Activated CD8-positive, alpha-beta T cell treated with anti-CD3 and anti-CD28 coated beads for 36 hours (primary cell): ENCODE measurements at regions not wholly inside any gene's neighbourhood (a gene's known extent, or its start where the extent isn't known, plus 50 kb on each side); places are given as distances from the start of the nearest gene placed in this dataset.
"Not testable (repeated sequence)": the region's sequence is repeated elsewhere in the genome, so short reads cannot be mapped to it uniquely, and the experiment has no call there.

Source experiments
- ATAC-seq: fragments of 200-7000 bp; cut with Tn5 transposase; one replicate; pipeline ENCODE4 v1.10.0; 2021; ENCODE audit warnings: mild to moderate bottlenecking, moderate library complexity
- CTCF ChIA-PET: fragments of 350-600 bp; sonication (Branson Sonifier 250); formaldehyde crosslinking; loops from one replicate; lab custom pipeline; 2021; ENCODE audit warnings: antibody characterized with exemption; lab: Charles Lee
- POLR2A ChIA-PET: fragments of 350-600 bp; sonication (Branson Sonifier 250); formaldehyde crosslinking; loops from one replicate; lab custom pipeline; 2021; ENCODE audit warnings: antibody characterized with exemption; lab: Charles Lee
- DNase-seq: peaks from one replicate; pipeline ENCODE4 v3.0.0-alpha.2; 2020
- H3K27ac Mint-ChIP-seq: one replicate; pipeline ENCODE4 v1.8.0; 2021; ENCODE audit warnings: mild to moderate bottlenecking, mixed read lengths
- H3K27me3 Mint-ChIP-seq: one replicate; pipeline ENCODE4 v1.8.0; 2021; ENCODE audit warnings: mixed read lengths
- H3K36me3 Mint-ChIP-seq: one replicate; pipeline ENCODE4 v1.8.0; 2021; ENCODE audit warnings: low read depth, mixed read lengths
- H3K4me1 Mint-ChIP-seq: one replicate; pipeline ENCODE4 v1.8.0; 2021; ENCODE audit warnings: low read depth, mixed read lengths
- H3K4me3 Mint-ChIP-seq: one replicate; pipeline ENCODE4 v1.8.0; 2021; ENCODE audit warnings: mild to moderate bottlenecking, moderate library complexity, mixed read lengths
- H3K9me3 Mint-ChIP-seq: one replicate; pipeline ENCODE4 v1.8.0; 2021; ENCODE audit warnings: mixed read lengths
- CTCF ChIP-seq: fragments of 200-600 bp; IDR thresholded peaks from one replicate; pipeline ENCODE4 v1.8.0; 2022; ENCODE audit warnings: antibody characterized with exemption, mild to moderate bottlenecking
- intact Hi-C: fragments of 100-400 bp; cut with micrococcal nuclease; formaldehyde crosslinking; loops from one replicate; pipeline ENCODE4 v1.10.0; 2022

- Mint-ChIP-seq H3K27ac (no peak overlapping the region), H3K9me3 (peaks cover 1% of the 10 kb centered on the region)
- POLR2A ChIA-PET = interaction anchor here (0.6 kb wide), 1 partner anchor 152 kb away, joined by 3 read pairs; no protein-coding TSS in a partner anchor
Measured at GRCh38 chr13:37288057-37288720, 182.7 kb upstream of the CSNK1A1L start.

GRCh38 chr13:37280231-37280630 is 174.8 kb upstream of the CSNK1A1L start:
- H3K9me3 Mint-ChIP-seq, POLR2A ChIA-PET, H3K4me3 Mint-ChIP-seq, H3K27ac Mint-ChIP-seq, H3K36me3 Mint-ChIP-seq, DNase-seq, CTCF ChIA-PET, intact Hi-C loops, ATAC-seq, H3K27me3 Mint-ChIP-seq, H3K4me1 Mint-ChIP-seq: not testable (repeated sequence)

More at GRCh38 chr13:37288057-37288720, 182.7 kb upstream of the CSNK1A1L start:
- Mint-ChIP-seq H3K27me3 (no peaks in the 10 kb centered on the region), H3K4me1 (no peaks in the 10 kb centered on the region), H3K4me3 (no peak overlapping the region), H3K36me3 (no peaks in the 10 kb centered on the region)
- ATAC-seq (no peak), DNase-seq (no peak)
- CTCF ChIA-PET = no interaction called here
- intact Hi-C loops = no loop called here
- no peak for TF ChIP-seq CTCF

- H3K4me3 Mint-ChIP-seq = no peak overlapping the region
- intact Hi-C loops = no loop called here
- POLR2A ChIA-PET = no interaction called here
- DNase-seq (no peak), ATAC-seq (no peak)
- CTCF ChIA-PET = no interaction called here
- TF ChIP-seq CTCF = no peak
- no peak overlapping the region for H3K27ac Mint-ChIP-seq
- H3K36me3 Mint-ChIP-seq = no peaks in the 10 kb centered on the region
- no peaks in the 10 kb centered on the region for H3K4me1 Mint-ChIP-seq
- H3K9me3 Mint-ChIP-seq = peaks cover 6% of the 10 kb centered on the region
- H3K27me3 Mint-ChIP-seq = no peaks in the 10 kb centered on the region
Measured at GRCh38 chr13:37277435-37278144, 172.1 kb upstream of the CSNK1A1L start.

- H3K27me3 Mint-ChIP-seq = no peaks in the 10 kb centered on the region
- no peak for ATAC-seq
- no peak for DNase-seq
- H3K27ac Mint-ChIP-seq = no peak overlapping the region
- H3K36me3 Mint-ChIP-seq = no peaks in the 10 kb centered on the region
- no peaks in the 10 kb centered on the region for H3K4me1 Mint-ChIP-seq
- no peak for TF ChIP-seq CTCF
- intact Hi-C loops = no loop called here
- ChIA-PET POLR2A (no interaction called here), CTCF (no interaction called here)
- H3K4me3 Mint-ChIP-seq = no peak overlapping the region
- H3K9me3 Mint-ChIP-seq = peaks cover 6% of the 10 kb centered on the region
Measured at GRCh38 chr13:37277007-37277406, 171.5 kb upstream of the CSNK1A1L start.

DNA sequence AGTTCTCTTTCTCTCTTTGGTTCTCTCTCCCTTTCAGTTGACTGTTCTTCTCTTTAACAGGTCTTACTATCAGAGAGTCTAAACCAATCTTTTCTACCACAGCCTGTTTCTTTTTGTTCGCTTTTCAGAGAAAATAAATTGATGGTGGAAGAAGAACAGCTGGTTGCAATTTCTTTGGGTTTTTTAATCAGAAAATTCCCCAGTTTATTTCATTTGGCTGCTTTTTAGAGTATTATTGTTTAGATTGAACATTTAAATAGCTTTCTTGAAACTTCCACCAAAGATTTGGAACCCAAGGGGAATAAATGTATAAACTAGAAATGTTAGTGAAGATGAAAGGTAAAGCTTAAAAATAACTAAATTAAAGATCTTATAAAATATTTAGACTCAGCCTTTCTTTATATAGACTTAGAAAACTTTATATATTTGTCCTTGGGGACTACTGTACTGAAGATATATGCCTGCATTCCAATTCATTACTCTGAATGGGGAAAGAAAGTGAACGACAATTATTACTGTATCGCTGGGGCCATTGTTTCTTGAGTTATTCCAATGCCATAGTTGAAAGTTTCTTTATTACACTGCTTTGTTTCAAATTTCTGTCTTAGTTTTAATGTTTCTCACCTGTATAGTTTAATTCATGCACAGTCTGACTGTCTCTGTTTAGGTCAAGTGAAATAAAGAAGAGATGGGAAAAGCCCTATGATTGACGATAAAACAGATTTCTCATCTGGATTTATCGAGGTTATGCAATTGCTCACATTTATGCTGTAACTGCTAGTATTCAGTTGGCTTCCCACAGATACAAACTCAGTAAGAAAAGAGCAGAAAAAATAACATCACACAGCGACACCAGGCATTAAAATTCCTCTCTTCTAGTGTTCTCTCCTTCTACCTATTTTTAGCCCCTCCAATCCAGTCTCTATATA is 169.4 kb upstream of the CSNK1A1L start:
- H3K9me3 Mint-ChIP-seq = peaks cover 8% of the 10 kb centered on the region
- no peak for DNase-seq
- intact Hi-C loops = no loop called here
- no peaks in the 10 kb centered on the region for H3K4me1 Mint-ChIP-seq
- H3K27ac Mint-ChIP-seq = no peak overlapping the region
- POLR2A ChIA-PET = no interaction called here
- no peaks in the 10 kb centered on the region for H3K36me3 Mint-ChIP-seq
- no peak for TF ChIP-seq CTCF
- no peak overlapping the region for H3K4me3 Mint-ChIP-seq
- no peak for ATAC-seq
- CTCF ChIA-PET = no interaction called here
- no peaks in the 10 kb centered on the region for H3K27me3 Mint-ChIP-seq
